Activated T-cell treated with anti-CD3 and anti-CD28 coated beads for 48 hours (primary cell): ENCODE measurements at regions not wholly inside any gene's neighbourhood (a gene's known extent, or its start where the extent isn't known, plus 50 kb on each side); places are given as distances from the start of the nearest gene placed in this dataset.

Source experiments
- DNase-seq: peaks from one replicate; pipeline ENCODE4 v3.0.0-alpha.2; 2020; ENCODE audit warnings: low read depth

DNA sequence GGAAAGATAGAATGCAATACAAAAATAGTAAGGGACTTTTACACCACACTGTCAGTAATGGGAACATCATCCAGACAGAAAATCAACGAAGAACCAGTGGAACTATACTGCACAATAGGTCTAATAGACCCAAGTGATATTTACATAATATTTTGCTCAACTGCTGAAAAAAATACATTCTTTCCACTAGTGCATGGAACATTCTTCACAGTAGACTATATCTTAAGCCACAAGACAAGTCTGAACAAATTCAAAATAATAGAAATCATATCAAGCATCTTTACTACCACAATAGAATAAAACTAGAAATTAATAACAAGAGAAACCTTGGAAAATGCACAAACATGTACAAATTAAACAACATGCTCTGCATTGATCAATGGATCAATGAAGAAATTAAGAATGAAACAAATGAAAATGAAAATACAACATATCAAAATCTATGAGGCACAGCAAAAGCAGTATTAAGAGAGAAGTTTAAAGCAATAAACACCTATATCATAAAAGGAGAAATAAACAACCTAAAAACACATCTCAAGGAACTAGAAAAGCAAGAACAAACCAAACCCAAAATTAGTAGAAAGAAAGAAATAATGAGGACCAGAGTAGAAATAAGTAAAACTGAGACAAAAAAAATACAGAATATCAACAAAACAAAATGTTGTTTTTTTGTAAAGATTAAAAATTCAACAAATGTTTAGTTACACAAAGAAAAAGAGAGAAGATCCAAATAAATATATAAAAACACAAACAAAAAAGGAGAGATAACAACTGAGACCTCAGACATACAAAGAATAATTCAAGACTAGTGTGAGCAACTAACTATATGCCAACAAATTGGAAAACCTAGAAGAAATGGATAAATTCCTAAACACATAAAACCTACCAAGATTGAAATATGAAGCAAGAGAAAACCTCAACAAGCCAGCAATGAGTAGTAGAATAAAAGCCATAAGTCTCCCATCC, 51.5 kb upstream of the ANTXR2 start:
- DNase-seq = no peak
